Activated T-helper 17 cell treated with anti-CD3 and anti-CD28 coated beads, Interleukin-2, amount 50 U/mL, for 72 hours (primary cell): ENCODE measurements at regions not wholly inside any gene's neighbourhood (a gene's known extent, or its start where the extent isn't known, plus 50 kb on each side); places are given as distances from the start of the nearest gene placed in this dataset.
"Not testable (repeated sequence)": the region's sequence is repeated elsewhere in the genome, so short reads cannot be mapped to it uniquely, and the experiment has no call there.

Experiments used
- ATAC-seq: fragments of 150-1000 bp; cut with Tn5 transposase; replicated peaks from 2 replicates; pipeline ENCODE4 v1.10.0; 2021; ENCODE audit warnings: mild to moderate bottlenecking, moderate library complexity
- H3K27ac Mint-ChIP-seq: one replicate; pipeline ENCODE4 v1.8.0; 2022; ENCODE audit warnings: mixed read lengths
- H3K27me3 Mint-ChIP-seq: one replicate; pipeline ENCODE4 v1.8.0; 2022; ENCODE audit warnings: mixed read lengths
- H3K36me3 Mint-ChIP-seq: one replicate; pipeline ENCODE4 v1.8.0; 2022; ENCODE audit warnings: low read depth, mild to moderate bottlenecking, mixed read lengths
- H3K4me1 Mint-ChIP-seq: one replicate; pipeline ENCODE4 v1.8.0; 2022; ENCODE audit warnings: mixed read lengths
- H3K4me3 Mint-ChIP-seq: one replicate; pipeline ENCODE4 v1.8.0; 2022; ENCODE audit warnings: mild to moderate bottlenecking, mixed read lengths
- H3K9me3 Mint-ChIP-seq: one replicate; pipeline ENCODE4 v1.8.0; 2022; ENCODE audit warnings: mixed read lengths

DNA sequence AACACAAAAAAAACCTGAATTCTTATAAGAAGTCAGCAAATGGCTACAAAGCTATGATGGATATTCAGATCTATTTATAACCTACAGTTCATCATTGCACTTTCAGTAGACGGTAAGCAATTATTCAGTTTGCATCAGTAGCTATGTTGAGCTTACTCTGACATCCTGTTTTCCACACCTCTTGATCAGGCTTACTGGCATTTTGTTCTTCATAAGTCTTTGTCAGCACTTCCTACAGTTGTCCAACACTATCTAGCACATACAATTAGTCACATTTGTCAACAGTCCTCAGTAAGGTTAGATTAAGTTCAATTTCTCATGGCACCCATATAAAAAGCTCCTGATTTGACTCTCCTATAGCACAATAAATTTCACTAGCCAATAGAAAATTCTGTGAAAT lies 71.2 kb upstream of the ST3GAL6 start:
- Mint-ChIP-seq H3K27ac (no peak overlapping the region), H3K4me1 (no peaks in the 10 kb centered on the region), H3K36me3 (no peaks in the 10 kb centered on the region), H3K4me3 (no peak overlapping the region), H3K9me3 (no peaks in the 10 kb centered on the region), H3K27me3 (no peaks in the 10 kb centered on the region)
- no peak for ATAC-seq

DNA sequence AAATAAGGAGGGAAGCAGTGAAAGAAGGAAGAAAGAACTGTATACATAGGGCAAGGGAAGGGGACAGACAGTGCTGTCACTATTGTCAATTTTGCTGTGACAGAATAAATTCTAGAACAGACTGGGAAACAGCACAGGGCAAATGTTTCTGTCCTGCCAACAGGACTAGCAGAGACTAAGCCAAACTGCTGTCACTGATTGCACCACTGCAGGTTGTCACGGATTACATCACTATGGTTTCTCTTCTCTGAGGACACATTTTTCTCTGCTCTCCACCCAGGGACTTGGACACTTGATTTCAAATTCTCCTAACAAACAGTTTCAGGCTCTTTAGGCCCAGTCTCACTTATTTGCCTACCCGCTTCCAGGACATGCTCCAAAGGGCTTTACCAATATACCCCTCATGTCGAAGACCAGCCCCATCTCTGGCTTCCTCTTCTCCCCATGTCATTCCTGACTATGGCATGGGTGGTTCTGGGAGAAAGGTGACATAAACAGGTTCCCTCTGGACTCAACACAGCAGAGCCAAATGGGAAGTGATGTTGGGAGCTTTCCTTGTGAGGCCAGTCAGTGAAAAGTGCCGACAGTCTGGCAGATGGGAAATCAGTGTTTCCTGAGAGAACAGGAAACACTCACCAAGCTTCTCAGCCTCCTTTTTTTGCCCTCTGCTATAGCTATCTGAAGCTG lies 70.2 kb upstream of the ST3GAL6 start:
- H3K4me1 Mint-ChIP-seq: no peaks in the 10 kb centered on the region
- H3K27me3 Mint-ChIP-seq: no peaks in the 10 kb centered on the region
- H3K27ac Mint-ChIP-seq: no peak overlapping the region
- no peaks in the 10 kb centered on the region for H3K36me3 Mint-ChIP-seq
- no peak for ATAC-seq
- H3K9me3 Mint-ChIP-seq: no peaks in the 10 kb centered on the region
- no peak overlapping the region for H3K4me3 Mint-ChIP-seq

DNA sequence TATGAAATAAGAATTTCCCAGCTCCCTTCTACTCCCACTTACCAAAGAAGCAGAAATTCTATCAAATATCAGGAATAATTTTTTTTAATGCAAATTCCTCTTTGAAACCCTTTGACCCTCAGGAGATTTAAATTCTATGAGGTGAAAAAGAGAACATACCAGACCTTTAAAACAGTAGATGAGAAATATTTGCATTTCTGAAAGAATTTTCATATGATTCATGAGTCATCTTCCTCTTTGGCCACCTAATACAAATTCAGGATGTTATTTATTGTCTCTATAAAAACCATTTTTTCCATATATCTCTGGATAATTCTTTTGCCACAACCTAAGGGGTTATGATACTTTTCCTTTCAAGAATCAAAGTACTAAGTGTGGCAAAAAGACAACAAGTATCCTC lies 67.3 kb upstream of the ST3GAL6 start:
- Mint-ChIP-seq H3K9me3 (no peaks in the 10 kb centered on the region), H3K27me3 (no peaks in the 10 kb centered on the region), H3K4me3 (no peak overlapping the region), H3K4me1 (no peaks in the 10 kb centered on the region), H3K27ac (no peak overlapping the region), H3K36me3 (no peaks in the 10 kb centered on the region)
- ATAC-seq: no peak

DNA sequence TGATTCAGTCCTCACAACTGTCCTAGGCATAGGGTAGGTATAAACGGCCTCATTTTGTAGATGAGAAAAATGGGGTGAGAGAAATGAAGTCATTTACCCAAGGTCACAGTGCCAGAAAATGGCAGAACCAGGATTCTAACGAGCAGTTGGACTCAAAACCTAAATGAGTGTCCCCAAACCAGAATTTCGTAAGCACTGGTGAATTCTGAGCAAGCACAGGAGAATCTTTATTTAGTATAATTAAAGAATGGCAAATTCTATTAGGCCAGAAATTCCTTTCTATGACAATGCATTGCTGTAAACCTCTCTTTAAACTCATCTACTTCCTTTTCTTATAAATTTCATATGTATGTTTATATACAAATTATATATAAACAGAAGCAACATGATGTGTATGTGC lies 66.8 kb upstream of the ST3GAL6 start:
- not testable (repeated sequence) for H3K4me1 Mint-ChIP-seq, ATAC-seq, H3K27ac Mint-ChIP-seq, H3K4me3 Mint-ChIP-seq, H3K9me3 Mint-ChIP-seq, H3K36me3 Mint-ChIP-seq, H3K27me3 Mint-ChIP-seq

DNA sequence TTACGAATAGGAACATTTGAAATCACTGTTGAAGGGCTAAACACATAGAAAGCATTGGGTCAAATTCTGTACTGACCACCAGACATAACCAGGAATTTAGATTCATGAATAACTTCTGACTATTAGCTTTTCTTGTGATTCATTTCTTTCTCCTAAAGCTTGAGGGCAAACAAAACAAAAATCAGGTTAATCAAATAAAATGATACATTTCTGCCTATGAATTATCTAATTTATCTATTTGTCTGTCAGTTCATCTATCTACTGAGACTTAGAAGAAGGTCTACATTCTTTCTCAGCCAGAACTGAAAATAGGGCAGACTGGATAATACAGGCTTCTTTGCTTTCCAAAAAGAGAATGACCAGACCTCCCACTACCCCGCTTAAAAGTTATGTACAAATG lies 65.9 kb upstream of the ST3GAL6 start:
- Mint-ChIP-seq H3K36me3 (no peaks in the 10 kb centered on the region), H3K27me3 (no peaks in the 10 kb centered on the region), H3K4me1 (no peaks in the 10 kb centered on the region), H3K27ac (no peak overlapping the region), H3K9me3 (no peaks in the 10 kb centered on the region), H3K4me3 (no peak overlapping the region)
- ATAC-seq: no peak

- H3K27ac Mint-ChIP-seq: no peak overlapping the region
- H3K27me3 Mint-ChIP-seq: no peaks in the 10 kb centered on the region
- H3K4me3 Mint-ChIP-seq: no peak overlapping the region
- H3K4me1 Mint-ChIP-seq: no peaks in the 10 kb centered on the region
- no peak for ATAC-seq
- H3K9me3 Mint-ChIP-seq: no peaks in the 10 kb centered on the region
- no peaks in the 10 kb centered on the region for H3K36me3 Mint-ChIP-seq
Measured at GRCh38 chr3:98699132-98699531, 64.0 kb upstream of the ST3GAL6 start.

DNA sequence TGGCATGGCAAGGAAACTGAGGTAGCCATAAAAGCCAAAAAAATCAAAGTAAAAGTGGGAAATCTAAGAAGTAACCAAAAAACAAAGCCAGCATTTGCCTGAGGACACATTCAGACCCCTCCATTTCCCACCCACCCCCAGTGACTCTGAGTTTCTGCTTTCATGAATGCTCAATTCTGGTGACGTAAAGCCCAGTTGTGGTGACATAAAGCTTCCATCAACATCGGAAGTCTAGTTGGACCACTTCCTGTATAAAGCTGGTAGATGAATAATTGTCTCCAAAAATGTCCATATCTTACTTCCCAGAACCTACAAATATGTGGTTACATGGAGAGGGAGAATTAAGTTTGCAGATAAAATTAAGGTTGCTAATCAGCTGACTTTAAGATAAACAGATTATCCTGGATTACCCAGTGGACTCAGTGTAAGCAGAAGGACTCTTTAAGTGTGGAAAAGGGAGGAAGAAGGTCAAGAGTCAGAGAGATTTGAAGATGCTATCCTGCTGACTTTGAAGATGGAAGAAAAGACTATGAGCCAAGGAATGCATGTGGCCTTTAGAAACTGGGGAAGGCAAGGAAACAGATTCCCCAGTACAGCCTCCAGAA lies 62.0 kb upstream of the ST3GAL6 start:
- Mint-ChIP-seq H3K36me3 (no peaks in the 10 kb centered on the region), H3K27me3 (peaks cover 3% of the 10 kb centered on the region), H3K4me1 (no peaks in the 10 kb centered on the region), H3K9me3 (no peaks in the 10 kb centered on the region), H3K27ac (no peak overlapping the region), H3K4me3 (no peak overlapping the region)
- no peak for ATAC-seq

- Mint-ChIP-seq H3K4me3 (no peak overlapping the region), H3K4me1 (no peaks in the 10 kb centered on the region), H3K36me3 (no peaks in the 10 kb centered on the region), H3K27ac (no peak overlapping the region), H3K27me3 (peaks cover 3% of the 10 kb centered on the region), H3K9me3 (no peaks in the 10 kb centered on the region)
- no peak for ATAC-seq
Measured at GRCh38 chr3:98702166-98702565, 61.0 kb upstream of the ST3GAL6 start.

- Mint-ChIP-seq H3K9me3 (no peaks in the 10 kb centered on the region), H3K4me3 (no peak overlapping the region), H3K27me3 (peaks cover 10% of the 10 kb centered on the region), H3K27ac (no peak overlapping the region), H3K36me3 (no peaks in the 10 kb centered on the region), H3K4me1 (no peaks in the 10 kb centered on the region)
- ATAC-seq: no peak
Measured at GRCh38 chr3:98705212-98705611, 57.9 kb upstream of the ST3GAL6 start.

- H3K36me3 Mint-ChIP-seq: no peaks in the 10 kb centered on the region
- no peak overlapping the region for H3K4me3 Mint-ChIP-seq
- H3K27ac Mint-ChIP-seq: no peak overlapping the region
- H3K4me1 Mint-ChIP-seq: no peaks in the 10 kb centered on the region
- ATAC-seq: no peak
- no peaks in the 10 kb centered on the region for H3K9me3 Mint-ChIP-seq
- H3K27me3 Mint-ChIP-seq: peaks cover 10% of the 10 kb centered on the region
Measured at GRCh38 chr3:98705694-98706093, 57.4 kb upstream of the ST3GAL6 start.

DNA sequence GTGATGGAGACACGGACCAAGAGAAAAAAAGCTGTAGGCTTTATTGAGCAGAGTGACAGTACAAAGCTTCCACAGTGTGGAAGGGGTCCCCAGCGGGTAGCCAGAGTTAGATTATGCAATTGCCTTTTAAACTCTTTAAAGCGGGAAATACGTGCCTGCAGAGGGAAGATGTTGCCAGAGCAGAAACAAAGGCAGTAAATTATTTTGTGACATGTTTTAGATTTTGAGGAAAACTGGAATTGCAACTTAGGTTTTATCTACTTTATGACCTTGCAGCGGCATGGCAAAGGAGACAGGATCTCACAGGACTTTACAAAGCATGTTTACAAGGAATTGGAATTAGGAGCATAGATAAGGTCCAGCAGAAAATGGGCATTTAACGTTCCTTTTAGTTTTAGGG lies 54.5 kb upstream of the ST3GAL6 start:
- H3K4me1 Mint-ChIP-seq, ATAC-seq, H3K4me3 Mint-ChIP-seq, H3K36me3 Mint-ChIP-seq, H3K9me3 Mint-ChIP-seq, H3K27ac Mint-ChIP-seq: not testable (repeated sequence)
- peaks cover 15% of the 10 kb centered on the region for H3K27me3 Mint-ChIP-seq

DNA sequence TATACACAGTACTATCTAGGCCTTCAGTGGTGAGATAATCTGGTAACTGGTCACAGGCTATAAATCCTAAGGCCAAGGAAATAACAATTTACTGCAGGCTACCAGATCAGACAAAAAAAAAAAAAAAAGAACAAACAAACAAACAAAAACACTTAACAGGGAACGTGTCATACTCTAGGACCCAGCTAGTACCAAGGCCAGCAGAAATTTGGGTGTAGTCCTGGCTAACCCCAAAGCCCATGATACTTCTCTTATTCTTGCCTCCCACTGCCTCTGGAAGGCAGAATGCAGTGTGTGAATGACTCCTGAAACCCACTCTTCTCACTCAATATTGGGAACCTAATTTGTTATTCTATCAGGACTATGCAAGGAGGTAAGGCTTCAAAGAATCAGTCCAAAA lies 53.7 kb upstream of the ST3GAL6 start:
- no peaks in the 10 kb centered on the region for H3K4me1 Mint-ChIP-seq
- peaks cover 15% of the 10 kb centered on the region for H3K27me3 Mint-ChIP-seq
- no peak overlapping the region for H3K27ac Mint-ChIP-seq
- no peaks in the 10 kb centered on the region for H3K36me3 Mint-ChIP-seq
- no peak overlapping the region for H3K4me3 Mint-ChIP-seq
- no peak for ATAC-seq
- no peaks in the 10 kb centered on the region for H3K9me3 Mint-ChIP-seq

DNA sequence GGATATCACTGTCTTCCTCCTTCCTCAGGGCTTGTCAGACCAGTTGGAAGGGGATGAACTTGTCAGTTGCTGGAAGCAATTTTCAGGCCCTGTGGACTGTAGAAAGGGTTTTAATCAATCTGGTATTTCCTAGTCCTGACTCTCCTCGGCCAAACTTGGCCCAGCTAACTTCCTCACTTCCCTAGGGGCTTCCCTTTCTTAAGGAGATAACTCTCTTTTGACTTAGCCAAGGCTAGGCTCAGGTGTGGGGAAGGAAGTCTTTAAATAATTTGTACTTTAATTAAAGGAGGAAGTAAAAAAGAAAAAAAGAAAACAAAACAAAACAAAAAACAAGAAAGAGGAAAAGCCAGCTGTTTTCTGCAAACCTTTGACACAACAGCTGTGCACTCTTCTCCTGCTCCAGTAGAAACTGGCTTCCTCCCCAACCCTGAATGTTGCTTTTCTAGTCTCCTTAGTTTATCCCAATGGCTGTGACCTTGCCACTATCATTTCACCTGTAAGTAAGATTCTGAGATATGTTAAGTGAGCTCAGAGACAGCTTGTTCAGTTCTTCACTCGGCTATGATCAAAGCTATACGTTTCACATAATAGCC lies 53.0 kb upstream of the ST3GAL6 start:
- Mint-ChIP-seq H3K27me3 (peaks cover 15% of the 10 kb centered on the region), H3K9me3 (no peaks in the 10 kb centered on the region), H3K4me1 (no peaks in the 10 kb centered on the region), H3K36me3 (no peaks in the 10 kb centered on the region), H3K4me3 (no peak overlapping the region), H3K27ac (no peak overlapping the region)
- ATAC-seq: no peak

- Mint-ChIP-seq H3K4me3 (no peak overlapping the region), H3K4me1 (no peaks in the 10 kb centered on the region), H3K27me3 (peaks cover 12% of the 10 kb centered on the region), H3K27ac (no peak overlapping the region), H3K36me3 (no peaks in the 10 kb centered on the region), H3K9me3 (no peaks in the 10 kb centered on the region)
- ATAC-seq: no peak
Measured at GRCh38 chr3:98711426-98711825, 51.7 kb upstream of the ST3GAL6 start.

- Mint-ChIP-seq H3K36me3 (no peaks in the 10 kb centered on the region), H3K27ac (no peak overlapping the region), H3K9me3 (peaks cover 4% of the 10 kb centered on the region), H3K27me3 (peaks cover 12% of the 10 kb centered on the region), H3K4me3 (no peak overlapping the region), H3K4me1 (no peaks in the 10 kb centered on the region)
- ATAC-seq: no peak
Measured at GRCh38 chr3:98712726-98713125, 50.4 kb upstream of the ST3GAL6 start.
